ENCODE measurements at regions not wholly inside any gene's neighbourhood (a gene's known extent, or its start where the extent isn't known, plus 50 kb on each side); places are given as distances from the start of the nearest gene placed in this dataset.

DNA sequence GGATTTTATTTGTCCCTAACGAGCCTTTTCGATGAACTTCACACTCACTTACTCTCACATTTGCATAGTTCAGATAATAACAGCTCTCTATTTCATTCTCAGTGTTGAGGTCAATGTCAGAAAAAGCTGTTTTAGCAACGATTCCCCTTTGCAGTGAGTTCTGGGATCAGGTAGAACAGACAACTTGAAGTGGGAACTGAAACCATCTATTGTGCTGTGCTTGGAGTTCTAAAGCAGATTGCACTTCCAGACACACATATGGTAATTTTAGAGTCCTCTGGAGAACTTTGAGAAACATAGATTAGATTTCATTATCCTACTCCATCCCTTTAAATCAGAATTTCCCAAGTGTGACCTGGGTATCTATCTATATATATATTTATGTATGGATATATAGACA is 124.6 kb upstream of the BLID start:
- no peaks in the 10 kb centered on the region for H3K9me3 ChIP-seq (ENCODE audit: control insufficient read depth, low read depth, low read length)
- H3K9me1 ChIP-seq (ENCODE audit: control insufficient read depth, extremely low read depth, insufficient read depth, low read length) = no peaks in the 10 kb centered on the region
- H3K4me3 ChIP-seq (ENCODE audit: control insufficient read depth in 2 of 3, extremely low read depth in 1 of 3, insufficient read depth in 2 of 3, low read depth in 1 of 3, low read length in 3 of 3) = no peak overlapping the region
- no peaks in the 10 kb centered on the region for H3K27me3 ChIP-seq (ENCODE audit: control insufficient read depth, extremely low read depth, insufficient read depth, low read length)
- no peak overlapping the region for H2AFZ ChIP-seq (ENCODE audit: control insufficient read depth, low read length)
- TF ChIP-seq, protein P1, sequence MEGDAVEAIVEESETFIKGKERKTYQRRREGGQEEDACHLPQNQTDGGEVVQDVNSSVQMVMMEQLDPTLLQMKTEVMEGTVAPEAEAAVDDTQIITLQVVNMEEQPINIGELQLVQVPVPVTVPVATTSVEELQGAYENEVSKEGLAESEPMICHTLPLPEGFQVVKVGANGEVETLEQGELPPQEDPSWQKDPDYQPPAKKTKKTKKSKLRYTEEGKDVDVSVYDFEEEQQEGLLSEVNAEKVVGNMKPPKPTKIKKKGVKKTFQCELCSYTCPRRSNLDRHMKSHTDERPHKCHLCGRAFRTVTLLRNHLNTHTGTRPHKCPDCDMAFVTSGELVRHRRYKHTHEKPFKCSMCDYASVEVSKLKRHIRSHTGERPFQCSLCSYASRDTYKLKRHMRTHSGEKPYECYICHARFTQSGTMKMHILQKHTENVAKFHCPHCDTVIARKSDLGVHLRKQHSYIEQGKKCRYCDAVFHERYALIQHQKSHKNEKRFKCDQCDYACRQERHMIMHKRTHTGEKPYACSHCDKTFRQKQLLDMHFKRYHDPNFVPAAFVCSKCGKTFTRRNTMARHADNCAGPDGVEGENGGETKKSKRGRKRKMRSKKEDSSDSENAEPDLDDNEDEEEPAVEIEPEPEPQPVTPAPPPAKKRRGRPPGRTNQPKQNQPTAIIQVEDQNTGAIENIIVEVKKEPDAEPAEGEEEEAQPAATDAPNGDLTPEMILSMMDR (optimal IDR thresholded peaks at IDR 0.05 in 1 of 3, IDR thresholded peaks at IDR 0.05 in 1 of 3, conservative IDR thresholded peaks at IDR 0.05 in 1 of 3; ENCODE audit: extremely low read depth in 1 of 3, insufficient read depth in 2 of 3, low read length in 3 of 3) = no peak
- no peak for TF ChIP-seq EZH2 (IDR thresholded peaks at IDR 0.05; ENCODE audit: low read length)
- no peak for DNase-seq (ENCODE audit: low read depth, low spot score)
- H3K9ac ChIP-seq (ENCODE audit: control insufficient read depth, extremely low read depth, insufficient read depth, low read length) = no peak overlapping the region
- no peaks in the 10 kb centered on the region for H3K36me3 ChIP-seq (ENCODE audit: control insufficient read depth in 2 of 2, extremely low read depth in 1 of 2, insufficient read depth in 2 of 2, low read length in 2 of 2)
- H3K4me1 ChIP-seq (ENCODE audit: control insufficient read depth, extremely low read depth, insufficient read depth, low read length) = no peaks in the 10 kb centered on the region
- FAIRE-seq = no peak
- no peak overlapping the region for H3K27ac ChIP-seq (ENCODE audit: control insufficient read depth, insufficient read depth, low read length)
- no peaks in the 10 kb centered on the region for H4K20me1 ChIP-seq (ENCODE audit: control insufficient read depth, extremely low read depth, insufficient read depth, low read length)
- H3K4me2 ChIP-seq (ENCODE audit: control insufficient read depth, extremely low read depth, insufficient read depth, low read depth, low read length) = no peak overlapping the region
- dilution Hi-C loops (cut with MboI; ENCODE audit: extremely low pct_ligation_motif_present, low sequenced_read_pairs) = no loop called here
- no peaks in the 10 kb centered on the region for H3K79me2 ChIP-seq (ENCODE audit: control insufficient read depth, insufficient read depth, low read length)

DNA sequence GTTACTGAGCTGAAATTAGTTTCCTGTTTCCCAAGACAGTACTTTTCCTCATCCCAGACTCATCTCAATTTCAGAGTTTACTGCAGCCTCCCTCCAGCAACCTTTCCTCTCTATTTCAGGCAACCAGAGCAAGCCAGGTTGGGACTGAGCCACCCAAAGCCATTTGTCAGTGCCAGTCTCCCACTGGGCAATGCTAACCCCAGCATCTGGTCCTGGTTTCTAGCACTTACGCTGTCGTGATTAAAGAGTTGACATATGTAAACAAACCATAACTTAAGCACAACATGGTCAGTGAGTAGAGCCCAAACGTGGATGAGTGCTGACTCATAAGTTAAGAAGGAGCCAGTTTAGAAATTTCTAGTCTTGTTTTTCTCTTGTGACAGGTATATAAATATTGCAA is 119.6 kb upstream of the BLID start:
- Histone ChIP-seq H3K27me3 (ENCODE audit: control insufficient read depth, extremely low read depth, insufficient read depth, low read length) (no peaks in the 10 kb centered on the region), H3K9ac (ENCODE audit: control insufficient read depth, extremely low read depth, insufficient read depth, low read length) (no peak overlapping the region), H3K9me1 (ENCODE audit: control insufficient read depth, extremely low read depth, insufficient read depth, low read length) (no peaks in the 10 kb centered on the region), H3K36me3 (ENCODE audit: control insufficient read depth in 2 of 2, extremely low read depth in 1 of 2, insufficient read depth in 2 of 2, low read length in 2 of 2) (no peaks in the 10 kb centered on the region), H3K4me3 (ENCODE audit: control insufficient read depth in 2 of 3, extremely low read depth in 1 of 3, insufficient read depth in 2 of 3, low read depth in 1 of 3, low read length in 3 of 3) (no peak overlapping the region), H3K4me2 (ENCODE audit: control insufficient read depth, extremely low read depth, insufficient read depth, low read depth, low read length) (no peak overlapping the region), H3K4me1 (ENCODE audit: control insufficient read depth, extremely low read depth, insufficient read depth, low read length) (no peaks in the 10 kb centered on the region), H3K9me3 (ENCODE audit: control insufficient read depth, low read depth, low read length) (no peaks in the 10 kb centered on the region), H3K27ac (ENCODE audit: control insufficient read depth, insufficient read depth, low read length) (no peak overlapping the region), H3K79me2 (ENCODE audit: control insufficient read depth, insufficient read depth, low read length) (no peaks in the 10 kb centered on the region), H4K20me1 (ENCODE audit: control insufficient read depth, extremely low read depth, insufficient read depth, low read length) (no peaks in the 10 kb centered on the region), H2AFZ (ENCODE audit: control insufficient read depth, low read length) (no peak overlapping the region)
- TF ChIP-seq, protein P1 (optimal IDR thresholded peaks at IDR 0.05 in 1 of 3, IDR thresholded peaks at IDR 0.05 in 1 of 3, conservative IDR thresholded peaks at IDR 0.05 in 1 of 3; ENCODE audit: extremely low read depth in 1 of 3, insufficient read depth in 2 of 3, low read length in 3 of 3) = no peak
- no peak for TF ChIP-seq EZH2 (IDR thresholded peaks at IDR 0.05; ENCODE audit: low read length)
- no peak for DNase-seq (ENCODE audit: low read depth, low spot score)
- dilution Hi-C loops (cut with MboI; ENCODE audit: extremely low pct_ligation_motif_present, low sequenced_read_pairs) = no loop called here
- no peak for FAIRE-seq
